H1 (cell line): ENCODE measurements at regions not wholly inside any gene's neighbourhood (a gene's known extent, or its start where the extent isn't known, plus 50 kb on each side); places are given as distances from the start of the nearest gene placed in this dataset.

Experiments
- CTCF ChIA-PET: fragments of 300-600 bp; sonication (Branson Sonifier 250); formaldehyde crosslinking; loops from one replicate; lab custom pipeline; 2021; ENCODE audit not compliant: partially characterized antibody; lab: Charles Lee
- POLR2A ChIA-PET: fragments of 300-600 bp; sonication (Branson Sonifier 250); formaldehyde crosslinking; loops from one replicate; lab custom pipeline; 2021; ENCODE audit warnings: inconsistent platforms; ENCODE audit not compliant: partially characterized antibody; lab: Charles Lee
- DNase-seq, 2 experiments: peaks; one replicate each; pipeline versions ENCODE4 v3.0.0 to v3.0.0-alpha.2; 2010 to 2022; ENCODE audit warnings: low spot score in 2 of 2, low read depth in 1 of 2, mixed read lengths in 1 of 2
- FAIRE-seq: peaks from 2 replicates; lab custom pipeline; 2011; peaks lifted over from hg19 to GRCh38; lab: Jason Lieb, UNC
- H2AFZ ChIP-seq: 2 replicates; pipeline ENCODE4 v1.8.1; 2012; ENCODE audit warnings: low read length, inconsistent platforms
- H2AK5ac ChIP-seq: 2 replicates; pipeline ENCODE4 v1.6.1; 2013; ENCODE audit warnings: low read depth, low read length
- H2BK120ac ChIP-seq: replicated peaks from 2 replicates; pipeline ENCODE3; 2013; ENCODE audit warnings: low read depth, low read length, inconsistent platforms
- H2BK12ac ChIP-seq: 2 replicates; pipeline ENCODE4 v1.6.1; 2013; ENCODE audit warnings: low read depth, low read length
- H2BK15ac ChIP-seq: 2 replicates; pipeline ENCODE4 v1.6.1; 2013; ENCODE audit warnings: low read length
- H2BK20ac ChIP-seq: 2 replicates; pipeline ENCODE4 v1.6.1; 2013; ENCODE audit warnings: low read length
- H2BK5ac ChIP-seq: 2 replicates; pipeline ENCODE4 v1.6.1; 2013; ENCODE audit warnings: low read depth, low read length
- H3K14ac ChIP-seq: 2 replicates; pipeline ENCODE4 v1.6.1; 2013; ENCODE audit warnings: inconsistent platforms; ENCODE audit not compliant: insufficient read length
- H3K18ac ChIP-seq: 2 replicates; pipeline ENCODE4 v1.6.1; 2013; ENCODE audit warnings: low read length; ENCODE audit errors: extremely low read depth
- H3K23ac ChIP-seq: 2 replicates; pipeline ENCODE4 v1.6.1; 2013; ENCODE audit warnings: inconsistent platforms; ENCODE audit not compliant: insufficient read length
- H3K23me2 ChIP-seq: 2 replicates; pipeline ENCODE4 v1.6.1; 2013; ENCODE audit warnings: low read depth, low read length
- H3K27ac ChIP-seq: 2 replicates; pipeline ENCODE4 v1.6.1; 2011; ENCODE audit warnings: low read depth, low read length, inconsistent platforms
- H3K27me3 ChIP-seq, 4 experiments: replicated peaks in 1 of 4; 1 replicate in 1 of 4; 2 replicates in 3 of 4; pipeline versions ENCODE4 v1.6.1 to v1.8.1; 2011 to 2013; ENCODE audit warnings: low read length in 3 of 4, mild to moderate bottlenecking in 3 of 4, inconsistent platforms in 2 of 4, mixed read lengths in 2 of 4, moderate library complexity in 1 of 4; ENCODE audit not compliant: control insufficient read depth in 3 of 4, insufficient read depth in 3 of 4; ENCODE audit errors: extremely low read depth in 1 of 4
- H3K36me3 ChIP-seq, 4 experiments: 2 replicates each; pipeline versions ENCODE4 v1.6.1 to v1.8.1; 2011 to 2013; ENCODE audit warnings: mild to moderate bottlenecking in 4 of 4, low read length in 3 of 4, moderate library complexity in 2 of 4, control low read depth in 1 of 4, inconsistent platforms in 1 of 4; ENCODE audit not compliant: insufficient read depth in 4 of 4, control insufficient read depth in 2 of 4
- H3K4ac ChIP-seq: replicated peaks from 2 replicates; pipeline ENCODE3; 2013; ENCODE audit warnings: low read length, low read depth, mixed read lengths, inconsistent platforms; ENCODE audit not compliant: insufficient read length
- H3K4me1 ChIP-seq, 4 experiments: replicated peaks in 1 of 4; 1 replicate in 1 of 4; 2 replicates in 3 of 4; pipeline versions ENCODE4 v1.6.1 to v1.8.1; 2011 to 2013; ENCODE audit warnings: low read length in 3 of 4, inconsistent platforms in 2 of 4, mixed read lengths in 1 of 4; ENCODE audit not compliant: insufficient read depth in 4 of 4, control insufficient read depth in 3 of 4
- H3K4me2 ChIP-seq, 2 experiments: 2 replicates each; pipeline versions ENCODE4 v1.6.1 to v1.8.1; 2011 to 2013; ENCODE audit warnings: low read depth in 2 of 2, low read length in 2 of 2, control low read depth in 1 of 2, inconsistent platforms in 1 of 2, mild to moderate bottlenecking in 1 of 2; ENCODE audit not compliant: insufficient read depth in 1 of 2
- H3K4me3 ChIP-seq, 4 experiments: fragments of 200-600, 300-600 bp in 1 of 4; sonication (generic), shearing (Covaris generic), sonication (Bioruptor Twin) in 1 of 4; 2 replicates each; pipeline versions ENCODE4 v1.5.1 to v1.8.1; 2011 to 2016; ENCODE audit warnings: low read length in 4 of 4, low read depth in 3 of 4, control low read depth in 2 of 4, inconsistent platforms in 2 of 4, mild to moderate bottlenecking in 2 of 4, mixed read lengths in 1 of 4, moderate library complexity in 1 of 4; ENCODE audit not compliant: insufficient read depth in 2 of 4; ENCODE audit errors: extremely low read depth in 1 of 4
- H3K56ac ChIP-seq: replicated peaks from 2 replicates; pipeline ENCODE3; 2013; ENCODE audit warnings: low read depth, mild to moderate bottlenecking, mixed read lengths, low read length, inconsistent platforms; ENCODE audit not compliant: insufficient read length
- H3K79me1 ChIP-seq: 2 replicates; pipeline ENCODE4 v1.6.1; 2013; ENCODE audit warnings: low read depth, low read length, control low read depth
- H3K79me2 ChIP-seq, 2 experiments: 2 replicates each; pipeline versions ENCODE4 v1.6.1 to v1.8.1; 2012 to 2013; ENCODE audit warnings: low read length in 2 of 2, mild to moderate bottlenecking in 2 of 2, inconsistent platforms in 1 of 2; ENCODE audit not compliant: insufficient read depth in 2 of 2, control insufficient read depth in 1 of 2
- H3K9ac ChIP-seq, 4 experiments: replicated peaks in 1 of 4; 1 replicate in 1 of 4; 2 replicates in 3 of 4; pipeline versions ENCODE4 v1.6.1 to v1.8.1; 2011 to 2013; ENCODE audit warnings: low read depth in 3 of 4, low read length in 3 of 4, control low read depth in 2 of 4, mild to moderate bottlenecking in 2 of 4, moderate library complexity in 2 of 4, inconsistent platforms in 1 of 4; ENCODE audit errors: extremely low read depth in 1 of 4
- H3K9me3 ChIP-seq, 2 experiments: 2 replicates each; pipeline versions ENCODE4 v1.6.1 to v1.8.1; 2012 to 2013; ENCODE audit warnings: mild to moderate bottlenecking in 2 of 2, moderate library complexity in 2 of 2, control low read depth in 1 of 2, inconsistent platforms in 1 of 2, low read depth in 1 of 2, low read length in 1 of 2, mixed read lengths in 1 of 2; ENCODE audit not compliant: insufficient read depth in 2 of 2
- H4K20me1 ChIP-seq, 2 experiments: replicated peaks in 1 of 2; 2 replicates each; pipeline versions ENCODE3 to v1.8.1; 2011 to 2013; ENCODE audit warnings: inconsistent platforms in 2 of 2, low read length in 2 of 2, mild to moderate bottlenecking in 1 of 2; ENCODE audit not compliant: insufficient read depth in 2 of 2, control insufficient read depth in 1 of 2
- H4K5ac ChIP-seq: 2 replicates; pipeline ENCODE4 v1.6.1; 2013; ENCODE audit warnings: low read length, low read depth, mixed read lengths, inconsistent platforms; ENCODE audit not compliant: insufficient read length
- H4K8ac ChIP-seq: 2 replicates; pipeline ENCODE4 v1.8.0; 2013; ENCODE audit warnings: mild to moderate bottlenecking, moderate library complexity, low read length, inconsistent platforms; ENCODE audit not compliant: insufficient read depth; ENCODE audit errors: extremely low read depth
- H4K91ac ChIP-seq: replicated peaks from 2 replicates; pipeline ENCODE3; 2013; ENCODE audit warnings: low read length, mixed read lengths, inconsistent platforms; ENCODE audit not compliant: insufficient read length
- CREB1 ChIP-seq: IDR thresholded peaks from 2 replicates; pipeline ENCODE4 v1.6.1; 2012; ENCODE audit warnings: inconsistent platforms
- EZH2 ChIP-seq: fragments of 200-600 bp; sonication (generic); IDR thresholded peaks from 2 replicates; pipeline ENCODE4 v1.7.1; 2012; ENCODE audit warnings: low read depth, mild to moderate bottlenecking, moderate library complexity, low read length, inconsistent platforms; ENCODE audit not compliant: severe bottlenecking
- GTF2F1 ChIP-seq: IDR thresholded peaks from 2 replicates; pipeline ENCODE4 v1.6.1; 2012; ENCODE audit warnings: low read depth, low read length, improper control_type of control experiment, borderline replicate concordance
- NANOG ChIP-seq: IDR thresholded peaks from 2 replicates; pipeline ENCODE4 v1.6.1; 2011; ENCODE audit warnings: low read length, low read depth, mild to moderate bottlenecking, inconsistent platforms; ENCODE audit not compliant: insufficient read depth, poor library complexity, severe bottlenecking
- RFX5 ChIP-seq: IDR thresholded peaks from 2 replicates; pipeline ENCODE4 v1.6.1; 2011; ENCODE audit warnings: low read depth, low read length, improper control_type of control experiment, borderline replicate concordance
- SAP30 ChIP-seq: fragments of 300-600 bp; sonication (generic); IDR thresholded peaks from 2 replicates; pipeline ENCODE4 v1.7.1; 2012; ENCODE audit warnings: low read length, moderate library complexity, mild to moderate bottlenecking, inconsistent platforms; ENCODE audit not compliant: insufficient read depth, insufficient replicate concordance
- WGBS, 2 experiments: shearing (Covaris generic) in 1 of 2; methylation state at CpG; one replicate each; pipeline versions ENCODE4 v1.1.6 to v1.1.7; 2013 to 2015; ENCODE audit warnings: low lambda C conversion rate in 2 of 2, mixed read lengths in 2 of 2, inconsistent platforms in 1 of 2, low coverage in 1 of 2, missing lambda C conversion rate in 1 of 2; ENCODE audit not compliant: insufficient replicate concordance in 2 of 2, insufficient coverage in 1 of 2, insufficient read length in 1 of 2; ENCODE audit errors: extremely low coverage in 1 of 2, missing lambda C conversion rate in 1 of 2; 5-methylcytosine and 5-hydroxymethylcytosine counted together
- TF ChIP-seq, protein P1 (sequence below): IDR thresholded peaks from 2 replicates; pipeline ENCODE4 v1.6.1; 2011; ENCODE audit warnings: low read depth, mild to moderate bottlenecking, low read length; ENCODE audit not compliant: insufficient read depth

DNA sequence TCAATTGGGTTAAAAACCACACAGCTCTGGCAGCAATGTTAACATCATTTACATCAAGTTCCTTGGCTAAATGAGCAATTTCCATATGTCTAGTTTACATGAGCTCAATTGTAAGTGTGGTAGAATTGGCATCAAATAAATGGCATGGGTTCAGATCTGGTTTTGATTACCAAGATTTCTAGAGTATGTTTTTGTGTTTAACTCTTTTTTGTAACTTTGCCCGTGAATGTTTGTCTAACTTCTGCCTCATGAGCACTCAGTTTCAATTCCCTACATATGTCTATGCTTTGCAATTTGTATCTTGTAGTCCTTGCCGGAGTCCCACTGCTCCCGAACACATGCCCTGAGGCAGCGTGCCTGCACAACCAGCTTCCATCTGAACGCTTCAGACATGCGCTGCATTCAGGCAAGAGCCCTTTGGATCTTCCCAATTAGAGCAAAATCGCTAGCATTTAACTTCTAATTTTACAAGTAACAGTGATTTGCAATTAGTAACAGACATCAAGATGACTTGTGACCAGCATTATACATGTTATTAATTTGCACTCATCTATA lies 644.4 kb downstream of the TRIML1 start:
- POLR2A ChIA-PET = no interaction called here
- 83% methylated on average over 7 of the region's 7 CpGs; no CpG with 5 or more reads in 1 of the 2 experiments for WGBS, 2 experiments

More for the DNA sequence above, 644.4 kb downstream of the TRIML1 start:
- no peak for FAIRE-seq
- no peak overlapping the region for H2BK20ac ChIP-seq
- no peak overlapping the region for H2BK15ac ChIP-seq
- H3K79me1 ChIP-seq = no peaks in the 10 kb centered on the region
- no peak overlapping the region for H2BK120ac ChIP-seq
- no peak overlapping the region for H2BK5ac ChIP-seq
- H3K18ac ChIP-seq = no peak overlapping the region
- H3K4me2 ChIP-seq = no peak overlapping the region
- H3K23me2 ChIP-seq = no peaks in the 10 kb centered on the region
- H3K9ac ChIP-seq = no peak overlapping the region
- H3K4me1 ChIP-seq = no peaks in the 10 kb centered on the region
- DNase-seq = no peak
- CTCF ChIA-PET = interaction anchor here (0.7 to 2.6 kb wide), 8 partner anchors 9 to 1009 kb away, joined by 3 to 11 read pairs (median 4); no protein-coding TSS in a partner anchor
- H4K5ac ChIP-seq = no peak overlapping the region
- H3K4me3 ChIP-seq = no peak overlapping the region
- H3K9me3 ChIP-seq = no peaks in the 10 kb centered on the region
- no peak overlapping the region for H3K14ac ChIP-seq
- no peaks in the 10 kb centered on the region for H3K79me2 ChIP-seq
- no peak overlapping the region for H2BK12ac ChIP-seq
- H4K20me1 ChIP-seq = no peaks in the 10 kb centered on the region
- no peaks in the 10 kb centered on the region; a peak in 1 of 8 replicates for H3K36me3 ChIP-seq
- no peak overlapping the region for H3K56ac ChIP-seq
- no peaks in the 10 kb centered on the region for H3K27me3 ChIP-seq
- no peak overlapping the region for H3K23ac ChIP-seq
- TF ChIP-seq RFX5 (no peak), CREB1 (no peak), SAP30 (no peak), GTF2F1 (no peak), NANOG (no peak), EZH2 (no peak)
- TF ChIP-seq, protein P1, sequence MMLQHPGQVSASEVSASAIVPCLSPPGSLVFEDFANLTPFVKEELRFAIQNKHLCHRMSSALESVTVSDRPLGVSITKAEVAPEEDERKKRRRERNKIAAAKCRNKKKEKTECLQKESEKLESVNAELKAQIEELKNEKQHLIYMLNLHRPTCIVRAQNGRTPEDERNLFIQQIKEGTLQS = no peak
- no peak overlapping the region for H4K91ac ChIP-seq
- H3K27ac ChIP-seq = no peak overlapping the region
- H2AFZ ChIP-seq = no peak overlapping the region
- no peak overlapping the region for H4K8ac ChIP-seq
- no peak overlapping the region for H3K4ac ChIP-seq
- H2AK5ac ChIP-seq = no peak overlapping the region
